Lower leg skin (tissue), 4 donors: ENCODE measurements at regions not wholly inside any gene's neighbourhood (a gene's known extent, or its start where the extent isn't known, plus 50 kb on each side); places are given as distances from the start of the nearest gene placed in this dataset.

Experiments used
- DNase-seq, 2 donors: peaks; one replicate each; pipeline ENCODE4 v3.0.0-alpha.2; 2019; ENCODE audit warnings: low spot score in 2 of 2
- H3K4me3 ChIP-seq: fragments of 200-600 bp; sonication (generic); 2 replicates; pipeline ENCODE4 v1.5.1; 2017; ENCODE audit warnings: mild to moderate bottlenecking, low read depth; ENCODE audit not compliant: poor library complexity, severe bottlenecking
- POLR2A ChIP-seq, 2 donors: fragments of 450-650 bp; IDR thresholded peaks; one replicate each; pipeline ENCODE4 v1.6.1; 2016 to 2017; ENCODE audit warnings: antibody characterized with exemption in 2 of 2, mild to moderate bottlenecking in 1 of 2, moderate library complexity in 1 of 2
- WGBS, 2 donors: methylation state at CpG; one replicate each; pipeline ENCODE4 v1.1.5; 2018; 5-methylcytosine and 5-hydroxymethylcytosine counted together
- intact Hi-C: fragments of 100-400 bp; cut with DNase I; formaldehyde crosslinking; loops from one replicate; pipeline ENCODE4 v1.15.0; 2023; ENCODE audit warnings: low total_unique reads
- TF ChIP-seq, protein P1 (sequence below), 3 donors: fragments of 450-650 bp; IDR thresholded peaks; one replicate each; pipeline ENCODE4 v1.5.1; 2016; ENCODE audit warnings: antibody characterized with exemption in 3 of 3, mild to moderate bottlenecking in 3 of 3, moderate library complexity in 2 of 3

GRCh38 chr11:114970927-114971645, 292.8 kb downstream of the NXPE2 start:
- WGBS, 2 donors: 85 to 86% methylated on average over 9 of the region's 9 CpGs
- intact Hi-C loops: no loop called here
- TF ChIP-seq POLR2A (IDR thresholded peaks at IDR 0.05): no peak
- TF ChIP-seq, protein P1, sequence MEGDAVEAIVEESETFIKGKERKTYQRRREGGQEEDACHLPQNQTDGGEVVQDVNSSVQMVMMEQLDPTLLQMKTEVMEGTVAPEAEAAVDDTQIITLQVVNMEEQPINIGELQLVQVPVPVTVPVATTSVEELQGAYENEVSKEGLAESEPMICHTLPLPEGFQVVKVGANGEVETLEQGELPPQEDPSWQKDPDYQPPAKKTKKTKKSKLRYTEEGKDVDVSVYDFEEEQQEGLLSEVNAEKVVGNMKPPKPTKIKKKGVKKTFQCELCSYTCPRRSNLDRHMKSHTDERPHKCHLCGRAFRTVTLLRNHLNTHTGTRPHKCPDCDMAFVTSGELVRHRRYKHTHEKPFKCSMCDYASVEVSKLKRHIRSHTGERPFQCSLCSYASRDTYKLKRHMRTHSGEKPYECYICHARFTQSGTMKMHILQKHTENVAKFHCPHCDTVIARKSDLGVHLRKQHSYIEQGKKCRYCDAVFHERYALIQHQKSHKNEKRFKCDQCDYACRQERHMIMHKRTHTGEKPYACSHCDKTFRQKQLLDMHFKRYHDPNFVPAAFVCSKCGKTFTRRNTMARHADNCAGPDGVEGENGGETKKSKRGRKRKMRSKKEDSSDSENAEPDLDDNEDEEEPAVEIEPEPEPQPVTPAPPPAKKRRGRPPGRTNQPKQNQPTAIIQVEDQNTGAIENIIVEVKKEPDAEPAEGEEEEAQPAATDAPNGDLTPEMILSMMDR (IDR thresholded peaks at IDR 0.05): no peak

DNA sequence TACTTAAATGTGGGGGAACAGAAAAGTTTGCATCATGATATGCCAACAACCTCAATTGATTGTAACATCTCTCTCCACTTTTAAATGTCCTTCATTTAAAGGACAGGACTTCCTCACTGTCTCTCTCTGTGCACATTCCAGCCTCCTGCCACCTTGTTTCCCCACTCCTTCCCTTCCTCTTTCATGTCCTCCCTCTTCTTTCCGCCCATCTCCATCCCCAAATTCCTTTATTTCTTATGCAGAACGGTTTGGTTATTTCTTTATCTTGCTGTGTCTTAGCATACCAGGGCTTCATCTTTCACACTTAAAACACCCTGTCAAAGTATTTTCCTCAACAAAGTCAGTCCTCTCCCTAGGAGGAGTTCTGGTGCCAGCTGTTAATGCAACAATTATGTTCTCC, 293.8 kb downstream of the NXPE2 start:
- no peak for DNase-seq
- intact Hi-C loops: no loop called here
- no peak overlapping the region for H3K4me3 ChIP-seq
- 45 to 55% methylated on average over 2 of the region's 2 CpGs for WGBS, 2 donors
- TF ChIP-seq, protein P1 (IDR thresholded peaks at IDR 0.05): no peak
- TF ChIP-seq POLR2A (IDR thresholded peaks at IDR 0.05): no peak

More at GRCh38 chr11:114970927-114971645, 292.8 kb downstream of the NXPE2 start:
- DNase-seq: no peak
- no peak overlapping the region for H3K4me3 ChIP-seq

GRCh38 chr11:114977651-114978050, 299.3 kb downstream of the NXPE2 start:
- 58% methylated on average over 4 of the region's 4 CpGs for WGBS, 2 donors
- no peak overlapping the region for H3K4me3 ChIP-seq
- DNase-seq: no peak
- no peak for TF ChIP-seq POLR2A (IDR thresholded peaks at IDR 0.05)
- TF ChIP-seq, protein P1 (IDR thresholded peaks at IDR 0.05): no peak
- intact Hi-C loops: no loop called here

GRCh38 chr11:114982141-114982540, 303.8 kb downstream of the NXPE2 start:
- no peak overlapping the region for H3K4me3 ChIP-seq
- WGBS, 2 donors: 71 to 83% methylated on average over 1 of the region's 1 CpG
- no peak for DNase-seq
- TF ChIP-seq POLR2A (IDR thresholded peaks at IDR 0.05): no peak
- TF ChIP-seq, protein P1 (IDR thresholded peaks at IDR 0.05): no peak
- intact Hi-C loops: no loop called here

DNA sequence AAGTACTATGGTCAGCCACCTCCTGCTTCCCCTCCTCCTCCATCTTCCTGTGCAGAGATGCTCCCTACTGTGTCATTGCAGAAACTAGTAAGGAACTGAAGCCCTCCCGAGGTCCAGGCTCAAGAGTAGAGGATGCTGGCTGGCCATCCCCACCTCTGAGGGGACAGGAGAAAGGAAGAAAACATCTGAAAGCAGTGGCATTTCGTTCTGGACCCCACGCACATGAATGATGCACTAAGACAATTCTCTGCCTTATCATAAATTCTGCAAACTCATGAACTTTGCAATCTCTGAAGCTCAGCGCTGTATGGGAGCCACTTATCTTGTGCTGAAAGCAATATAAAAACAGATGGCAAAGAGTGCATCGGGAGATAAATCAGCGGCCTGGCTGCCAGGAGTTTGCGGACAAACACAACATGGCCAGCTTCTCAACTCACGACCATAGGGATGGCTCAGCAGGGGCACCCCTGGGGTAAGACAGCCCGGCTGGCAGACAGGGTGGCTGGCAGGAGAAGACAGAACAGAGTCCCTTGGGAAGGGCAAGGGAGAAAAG, 306.4 kb downstream of the NXPE2 start:
- DNase-seq: no peak
- intact Hi-C loops: no loop called here
- no peak for TF ChIP-seq POLR2A (IDR thresholded peaks at IDR 0.05)
- WGBS, 2 donors: 64 to 77% methylated on average over 9 of the region's 9 CpGs
- H3K4me3 ChIP-seq: no peak overlapping the region

DNA sequence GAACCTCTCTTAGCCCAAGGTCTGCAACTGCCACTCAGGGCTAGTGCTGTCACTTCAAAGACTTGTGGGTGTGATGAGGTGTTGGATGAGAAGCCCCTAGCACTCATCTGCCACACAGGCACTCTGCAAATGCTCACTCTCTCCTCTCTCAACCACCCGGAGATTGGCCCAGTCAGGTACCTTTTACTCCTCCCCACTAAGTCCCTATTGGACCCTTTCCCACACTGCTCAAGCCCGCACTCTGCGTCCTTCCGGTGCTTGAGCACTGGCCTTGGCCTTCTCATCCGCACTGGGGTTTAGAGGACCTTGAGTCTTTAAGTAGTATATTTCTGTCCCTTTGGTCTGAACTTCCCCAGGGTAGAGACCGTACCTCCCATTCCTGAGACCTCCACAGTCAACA, 308.0 kb downstream of the NXPE2 start:
- no peak overlapping the region for H3K4me3 ChIP-seq
- TF ChIP-seq, protein P1 (IDR thresholded peaks at IDR 0.05): no peak
- TF ChIP-seq POLR2A (IDR thresholded peaks at IDR 0.05): no peak
- intact Hi-C loops: no loop called here
- 89% methylated on average over 6 of the region's 6 CpGs for WGBS, 2 donors
- DNase-seq: no peak
